Left colon (tissue), 2 donors: ENCODE measurements at regions not wholly inside any gene's neighbourhood (a gene's known extent, or its start where the extent isn't known, plus 50 kb on each side); places are given as distances from the start of the nearest gene placed in this dataset.
"Not testable (repeated sequence)": the region's sequence is repeated elsewhere in the genome, so short reads cannot be mapped to it uniquely, and the experiment has no call there.

Source experiments
- ATAC-seq: fragments of 200-7000 bp; cut with Tn5 transposase; one replicate; pipeline ENCODE4 v1.9.1; 2020; ENCODE audit warnings: mild to moderate bottlenecking, moderate library complexity
- DNase-seq, 2 donors: peaks; one replicate each; pipeline ENCODE4 v3.0.0-alpha.2; 2020
- intact Hi-C, 2 donors: fragments of 100-400 bp; cut with DNase I in 1 of 2; cut with micrococcal nuclease in 1 of 2; formaldehyde crosslinking; loops; one replicate each; pipeline versions ENCODE4 v1.11.2 to v1.14.0; 2022; cut with DNase I, micrococcal nuclease
- donor health status: DM: no; HTN: no; CAD: no.
- donor health status: DM: yes; HTN: yes; CAD: no.

GRCh38 chr7:20083781-20084180 lies 133.4 kb downstream of the MACC1 start:
- intact Hi-C loops: no loop called here
- no peak for DNase-seq
- ATAC-seq: no peak

- no peak for ATAC-seq
- intact Hi-C loops: no loop called here
- DNase-seq: no peak
These were observed 138.1 kb downstream of the MACC1 start for GRCh38 chr7:20079080-20079479.

- intact Hi-C loops: no loop called here
- ATAC-seq: no peak
- no peak for DNase-seq
These were observed 140.3 kb downstream of the MACC1 start for GRCh38 chr7:20076835-20077234.

- intact Hi-C loops: no loop called here
- ATAC-seq: no peak
- no peak for DNase-seq
These were observed 141.0 kb downstream of the MACC1 start for GRCh38 chr7:20075992-20076820.

- ATAC-seq (no peak), DNase-seq (no peak)
- intact Hi-C loops: no loop called here
These were observed 141.7 kb downstream of the MACC1 start for GRCh38 chr7:20075440-20075839.

GRCh38 chr7:20068004-20068403 lies 149.2 kb downstream of the MACC1 start:
- DNase-seq, ATAC-seq, intact Hi-C loops: not testable (repeated sequence)

GRCh38 chr7:20064974-20065862 lies 152.0 kb downstream of the MACC1 start:
- ATAC-seq (no peak), DNase-seq (no peak)
- intact Hi-C loops: no loop called here

GRCh38 chr7:20064181-20064970 lies 152.8 kb downstream of the MACC1 start:
- ATAC-seq: no peak
- no peak for DNase-seq
- intact Hi-C loops: no loop called here

GRCh38 chr7:20063644-20064043 lies 153.5 kb downstream of the MACC1 start:
- intact Hi-C loops: no loop called here
- ATAC-seq: no peak
- no peak for DNase-seq

GRCh38 chr7:20062932-20063331 lies 154.3 kb downstream of the MACC1 start:
- intact Hi-C loops: no loop called here
- ATAC-seq: no peak

GRCh38 chr7:20053334-20054104 lies 163.7 kb downstream of the MACC1 start:
- ATAC-seq (no peak), DNase-seq (no peak)
- intact Hi-C loops: no loop called here

More at GRCh38 chr7:20062932-20063331, 154.3 kb downstream of the MACC1 start:
- DNase-seq: no peak

- DNase-seq (no peak), ATAC-seq (no peak)
- intact Hi-C loops: no loop called here
These were observed 166.8 kb downstream of the MACC1 start for GRCh38 chr7:20050241-20050966.

GRCh38 chr7:20038676-20039075 lies 178.5 kb downstream of the MACC1 start:
- no peak for ATAC-seq
- intact Hi-C loops: no loop called here
- no peak for DNase-seq

GRCh38 chr7:20035279-20035875 lies 181.8 kb downstream of the MACC1 start:
- intact Hi-C loops: no loop called here
- no peak for ATAC-seq

GRCh38 chr7:20033621-20034400 lies 183.4 kb downstream of the MACC1 start:
- no peak for ATAC-seq
- DNase-seq: no peak
- intact Hi-C loops: no loop called here

More at GRCh38 chr7:20035279-20035875, 181.8 kb downstream of the MACC1 start:
- no peak for DNase-seq

- intact Hi-C loops: no loop called here
These were observed 184.4 kb downstream of the MACC1 start for GRCh38 chr7:20032741-20033140.

GRCh38 chr7:20030915-20031362 lies 186.2 kb downstream of the MACC1 start:
- DNase-seq: no peak
- no peak for ATAC-seq
- intact Hi-C loops: no loop called here

More at GRCh38 chr7:20032741-20033140, 184.4 kb downstream of the MACC1 start:
- DNase-seq (no peak), ATAC-seq (no peak)
